K562 (cell line): ENCODE measurements at regions not wholly inside any gene's neighbourhood (a gene's known extent, or its start where the extent isn't known, plus 50 kb on each side); places are given as distances from the start of the nearest gene placed in this dataset.

Experiments used
- ATAC-seq: fragments of 200-7000 bp; cut with Tn5 transposase; 3 replicates; pipeline ENCODE4 v1.9.1; 2020; ENCODE audit warnings: moderate library complexity
- BruUV-seq: library from RNA; stranded (reverse); fragments of 400-500 nt; replicated peaks from 2 replicates; lab custom pipeline; 2021; lab: Mats Ljungman, UMichigan
- CTCF ChIA-PET: fragments of 300-600 bp; formaldehyde crosslinking; extraction: SDS; loops from one replicate; lab custom pipeline; 2021; ENCODE audit warnings: low intra/inter-chr PET ratio; lab: Yijun Ruan, JAX
- POLR2A ChIA-PET: fragments of 300-600, 350-650 bp; sonication (Branson Sonifier 250); formaldehyde crosslinking; extraction: SDS; loops from one replicate; lab custom pipeline; 2021; ENCODE audit warnings: antibody characterized with exemption, inconsistent platforms; lab: Yijun Ruan, JAX
- DNase-seq, 4 experiments: peaks; one replicate each; pipeline versions ENCODE4 v3.0.0 to v3.0.0-alpha.2; 2011 to 2018; ENCODE audit warnings: low spot score in 3 of 4, mixed read lengths in 3 of 4; ENCODE audit errors: extremely low read depth in 1 of 4
- FAIRE-seq: peaks from 2 replicates; lab custom pipeline; 2011; peaks lifted over from hg19 to GRCh38; lab: Jason Lieb, UNC
- H2AFZ ChIP-seq: 2 replicates; pipeline ENCODE4 v1.6.0; 2011; ENCODE audit warnings: low read depth, low read length, control low read depth, inconsistent platforms
- H3K27ac ChIP-seq: fragments of 200-600 bp; 3 replicates; pipeline ENCODE4 v1.8.0; 2011; ENCODE audit warnings: low read depth, mild to moderate bottlenecking, control low read depth, inconsistent platforms, low read length, moderate library complexity, mixed read lengths; ENCODE audit errors: extremely low read depth
- H3K27me3 ChIP-seq, 2 experiments: fragments of 300-600 bp in 1 of 2; 2 replicates in 1 of 2; 3 replicates in 1 of 2; pipeline versions ENCODE4 v1.6.0 to v1.8.0; 2011; ENCODE audit warnings: inconsistent platforms in 2 of 2, low read length in 2 of 2, mild to moderate bottlenecking in 1 of 2, mixed read lengths in 1 of 2, moderate library complexity in 1 of 2; ENCODE audit not compliant: control insufficient read depth in 2 of 2, insufficient read depth in 2 of 2
- H3K36me3 ChIP-seq: fragments of 300-600 bp; 3 replicates; pipeline ENCODE4 v1.8.0; 2011; ENCODE audit warnings: mild to moderate bottlenecking, low read length, inconsistent platforms; ENCODE audit not compliant: control insufficient read depth, insufficient read depth
- H3K4me1 ChIP-seq, 2 experiments: fragments of 200-600 bp in 1 of 2; replicated peaks in 1 of 2; 2 replicates in 1 of 2; 3 replicates in 1 of 2; pipeline versions ENCODE4 v1.5.1 to v1.8.0; 2011; ENCODE audit warnings: inconsistent platforms in 2 of 2, low read length in 2 of 2, mild to moderate bottlenecking in 1 of 2, mixed read lengths in 1 of 2, moderate library complexity in 1 of 2; ENCODE audit not compliant: control insufficient read depth in 2 of 2, insufficient read depth in 2 of 2
- H3K4me2 ChIP-seq: 2 replicates; pipeline ENCODE4 v1.6.1; 2011; ENCODE audit warnings: low read length, control low read depth, inconsistent platforms, mixed read lengths; ENCODE audit not compliant: insufficient read depth
- H3K4me3 ChIP-seq: fragments of 200-600 bp; sonication (generic), shearing (Covaris generic); 2 replicates; pipeline ENCODE4 v1.5.1; 2016; ENCODE audit warnings: control low read depth, inconsistent platforms
- H3K79me2 ChIP-seq: fragments of 200-600 bp; 3 replicates; pipeline ENCODE4 v1.8.0; 2011; ENCODE audit warnings: low read length, inconsistent platforms; ENCODE audit not compliant: control insufficient read depth, insufficient read depth
- H3K9ac ChIP-seq, 2 experiments: 2 replicates each; pipeline versions ENCODE4 v1.6.0 to v1.6.1; 2011; ENCODE audit warnings: low read depth in 2 of 2, low read length in 2 of 2, control low read depth in 1 of 2, inconsistent platforms in 1 of 2, mild to moderate bottlenecking in 1 of 2, mixed read lengths in 1 of 2; ENCODE audit not compliant: insufficient read depth in 1 of 2
- H3K9me1 ChIP-seq: one replicate; pipeline ENCODE4 v1.6.0; 2011; ENCODE audit warnings: inconsistent platforms, mild to moderate bottlenecking, low read length, moderate library complexity; ENCODE audit not compliant: control insufficient read depth, insufficient read depth
- H3K9me3 ChIP-seq: replicated peaks from 2 replicates; pipeline ENCODE4 v1.5.1; 2011; ENCODE audit warnings: low read depth, low read length, inconsistent platforms; ENCODE audit not compliant: control insufficient read depth, insufficient read depth
- H4K20me1 ChIP-seq: replicated peaks from 2 replicates; pipeline ENCODE4 v1.6.1; 2011; ENCODE audit warnings: low read length, inconsistent platforms, mixed read lengths; ENCODE audit not compliant: control insufficient read depth, insufficient read depth
- CAMTA2 ChIP-seq: fragments of 250-450 bp; sonication (Bioruptor Pico); conservative IDR thresholded peaks from 2 replicates; pipeline ENCODE4 v1.5.1; 2022
- RAD51 ChIP-seq: fragments of 450-650 bp; IDR thresholded peaks from 2 replicates; pipeline ENCODE4 v1.7.1; 2016; ENCODE audit warnings: low read depth, mild to moderate bottlenecking, borderline replicate concordance
- SETDB1 ChIP-seq: IDR thresholded peaks from one replicate; pipeline ENCODE4 v1.6.1; 2012; ENCODE audit warnings: low read length, control low read depth, inconsistent platforms
- SFPQ ChIP-seq: fragments of 200-400 bp; formaldehyde crosslinking; IDR thresholded peaks from 2 replicates; pipeline ENCODE4 v1.6.1; 2017; ENCODE audit warnings: mild to moderate bottlenecking, low read depth, low read length, moderate library complexity
- SLC30A9 ChIP-seq: fragments of 250-450 bp; sonication (Bioruptor Pico); IDR thresholded peaks from 2 replicates; pipeline ENCODE4 v1.8.0; 2022; ENCODE audit warnings: mild to moderate bottlenecking, moderate library complexity
- SNIP1 ChIP-seq: fragments of 450-650 bp; IDR thresholded peaks from 2 replicates; pipeline ENCODE4 v1.7.1; 2017; ENCODE audit warnings: low read depth, mild to moderate bottlenecking
- ZNF197 ChIP-seq: fragments of 200-800 bp; sonication (Bioruptor generic); IDR thresholded peaks from 2 replicates; pipeline ENCODE4 v1.6.1; 2016; ENCODE audit warnings: low read depth, missing genetic modification characterization, missing compliant biosample characterization
- ZNF778 ChIP-seq: fragments of 450-650 bp; formaldehyde crosslinking; IDR thresholded peaks from 2 replicates; pipeline ENCODE4 v1.4.0; 2020; ENCODE audit warnings: mild to moderate bottlenecking, moderate library complexity
- in situ Hi-C: fragments of 300-500 bp; cut with MboI; formaldehyde crosslinking; loops from 4 replicates; pipeline ENCODE4 v1.15.0; 2018; ENCODE audit warnings: inconsistent platforms, mixed read lengths
- intact Hi-C: fragments of 100-400 bp; cut with micrococcal nuclease; formaldehyde crosslinking; loops from 2 replicates; pipeline ENCODE4 v1.14.2; 2022
- TF ChIP-seq, protein P1 (sequence below): fragments of 450-650 bp; IDR thresholded peaks from 2 replicates; pipeline ENCODE4 v1.6.1; 2014; ENCODE audit warnings: low read depth, mild to moderate bottlenecking, moderate library complexity, borderline replicate concordance
- TF ChIP-seq, protein P2 (sequence below): fragments of 450-650 bp; IDR thresholded peaks from 2 replicates; pipeline ENCODE4 v1.7.1; 2018; ENCODE audit warnings: mild to moderate bottlenecking, low read depth; ENCODE audit not compliant: partially characterized antibody

DNA sequence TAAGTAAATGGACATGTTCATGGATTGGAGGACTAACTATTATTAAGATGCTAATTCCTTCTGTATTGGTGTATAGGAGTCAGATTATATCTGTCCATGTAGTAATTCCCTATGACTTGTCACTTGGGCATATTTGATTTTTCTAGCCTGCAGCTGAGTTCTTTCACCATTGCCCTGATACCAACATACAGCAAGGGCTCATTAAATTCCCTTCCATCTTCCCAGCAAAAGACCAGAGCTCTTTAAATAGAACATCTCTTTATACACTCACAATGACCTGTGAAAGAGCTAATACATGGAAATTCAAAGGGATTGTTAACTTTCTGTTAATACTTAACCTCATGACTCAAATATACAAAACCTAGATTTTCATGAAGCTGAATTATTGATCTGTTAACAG lies 492.3 kb upstream of the VRK2 start:
- FAIRE-seq, result no peak
- Histone ChIP-seq H4K20me1 (no peaks in the 10 kb centered on the region), H3K9me3 (no peaks in the 10 kb centered on the region), H3K27ac (no peak overlapping the region), H2AFZ (no peak overlapping the region), H3K4me3 (no peak overlapping the region), H3K9me1 (no peaks in the 10 kb centered on the region), H3K9ac (no peak overlapping the region), H3K27me3 (no peaks in the 10 kb centered on the region), H3K36me3 (no peaks in the 10 kb centered on the region), H3K4me2 (no peak overlapping the region), H3K79me2 (no peaks in the 10 kb centered on the region), H3K4me1 (no peaks in the 10 kb centered on the region)
- CTCF ChIA-PET, result no interaction called here
- no peak for DNase-seq
- in situ Hi-C loops (no loop called here), intact Hi-C loops (no loop called here)
- ATAC-seq, result no peak
- POLR2A ChIA-PET, result interaction anchor here (0.6 kb wide), 1 partner anchor 248 kb away, joined by 4 read pairs; no protein-coding TSS in a partner anchor
- no TSS peak for BruUV-seq
- TF ChIP-seq SLC30A9 (CRISPR knock-in tag) (no peak), SNIP1 (no peak), SFPQ (no peak), ZNF197 (no peak), RAD51 (no peak), ZNF778 (CRISPR knock-in tag) (no peak), CAMTA2 (CRISPR knock-in tag) (no peak), SETDB1 (no peak)
- TF ChIP-seq, protein P1, sequence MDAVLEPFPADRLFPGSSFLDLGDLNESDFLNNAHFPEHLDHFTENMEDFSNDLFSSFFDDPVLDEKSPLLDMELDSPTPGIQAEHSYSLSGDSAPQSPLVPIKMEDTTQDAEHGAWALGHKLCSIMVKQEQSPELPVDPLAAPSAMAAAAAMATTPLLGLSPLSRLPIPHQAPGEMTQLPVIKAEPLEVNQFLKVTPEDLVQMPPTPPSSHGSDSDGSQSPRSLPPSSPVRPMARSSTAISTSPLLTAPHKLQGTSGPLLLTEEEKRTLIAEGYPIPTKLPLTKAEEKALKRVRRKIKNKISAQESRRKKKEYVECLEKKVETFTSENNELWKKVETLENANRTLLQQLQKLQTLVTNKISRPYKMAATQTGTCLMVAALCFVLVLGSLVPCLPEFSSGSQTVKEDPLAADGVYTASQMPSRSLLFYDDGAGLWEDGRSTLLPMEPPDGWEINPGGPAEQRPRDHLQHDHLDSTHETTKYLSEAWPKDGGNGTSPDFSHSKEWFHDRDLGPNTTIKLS, result no peak
- TF ChIP-seq, protein P2, sequence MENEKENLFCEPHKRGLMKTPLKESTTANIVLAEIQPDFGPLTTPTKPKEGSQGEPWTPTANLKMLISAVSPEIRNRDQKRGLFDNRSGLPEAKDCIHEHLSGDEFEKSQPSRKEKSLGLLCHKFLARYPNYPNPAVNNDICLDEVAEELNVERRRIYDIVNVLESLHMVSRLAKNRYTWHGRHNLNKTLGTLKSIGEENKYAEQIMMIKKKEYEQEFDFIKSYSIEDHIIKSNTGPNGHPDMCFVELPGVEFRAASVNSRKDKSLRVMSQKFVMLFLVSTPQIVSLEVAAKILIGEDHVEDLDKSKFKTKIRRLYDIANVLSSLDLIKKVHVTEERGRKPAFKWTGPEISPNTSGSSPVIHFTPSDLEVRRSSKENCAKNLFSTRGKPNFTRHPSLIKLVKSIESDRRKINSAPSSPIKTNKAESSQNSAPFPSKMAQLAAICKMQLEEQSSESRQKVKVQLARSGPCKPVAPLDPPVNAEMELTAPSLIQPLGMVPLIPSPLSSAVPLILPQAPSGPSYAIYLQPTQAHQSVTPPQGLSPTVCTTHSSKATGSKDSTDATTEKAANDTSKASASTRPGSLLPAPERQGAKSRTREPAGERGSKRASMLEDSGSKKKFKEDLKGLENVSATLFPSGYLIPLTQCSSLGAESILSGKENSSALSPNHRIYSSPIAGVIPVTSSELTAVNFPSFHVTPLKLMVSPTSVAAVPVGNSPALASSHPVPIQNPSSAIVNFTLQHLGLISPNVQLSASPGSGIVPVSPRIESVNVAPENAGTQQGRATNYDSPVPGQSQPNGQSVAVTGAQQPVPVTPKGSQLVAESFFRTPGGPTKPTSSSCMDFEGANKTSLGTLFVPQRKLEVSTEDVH, result no peak
